Limb (tissue), 2 donors: ENCODE measurements at regions not wholly inside any gene's neighbourhood (a gene's known extent, or its start where the extent isn't known, plus 50 kb on each side); places are given as distances from the start of the nearest gene placed in this dataset.

Source experiments
- DNase-seq, 2 donors: peaks; one replicate each; pipeline ENCODE4 v3.0.0-alpha.2; 2016; ENCODE audit errors: extremely low spot score in 2 of 2

DNA sequence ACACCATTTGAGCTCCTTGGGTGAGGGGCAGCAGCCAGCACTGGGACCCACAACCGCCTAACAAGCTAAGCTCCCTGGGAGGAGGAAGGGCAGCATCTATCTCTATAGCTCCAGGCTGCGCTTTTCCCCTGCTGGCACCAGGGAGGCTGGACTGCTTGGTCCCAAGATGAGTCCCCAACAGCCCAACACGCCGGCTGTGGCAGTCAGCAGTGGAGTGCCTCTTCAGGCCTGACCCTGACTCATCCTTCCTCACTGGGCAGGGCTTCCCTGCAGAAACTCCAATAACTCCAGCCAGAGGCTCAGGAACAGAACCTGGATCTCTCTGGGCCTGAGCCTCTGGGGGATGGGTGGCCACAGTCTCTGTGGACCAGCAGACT lies 113.7 kb upstream of the ADAMTS16 start:
- DNase-seq: no peak

DNA sequence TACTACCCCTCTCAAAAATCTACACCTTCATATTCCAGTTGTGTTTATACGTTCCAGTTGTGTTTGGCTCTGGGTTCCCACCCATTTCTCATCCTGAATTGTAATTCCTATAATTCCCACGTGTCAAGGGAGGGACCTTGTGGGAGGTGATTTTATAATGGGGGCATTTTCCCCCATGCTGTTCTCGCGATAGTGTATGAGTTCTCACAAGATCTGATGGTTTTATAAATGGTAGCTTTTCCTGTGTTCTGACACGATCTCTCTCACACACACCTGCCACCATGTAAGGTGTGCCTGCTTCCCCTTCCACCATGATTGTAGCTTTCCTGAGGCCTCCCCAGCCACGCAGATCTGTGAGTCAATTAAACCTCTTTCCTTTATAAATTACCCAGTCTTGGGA lies 108.5 kb upstream of the ADAMTS16 start:
- DNase-seq: no peak

DNA sequence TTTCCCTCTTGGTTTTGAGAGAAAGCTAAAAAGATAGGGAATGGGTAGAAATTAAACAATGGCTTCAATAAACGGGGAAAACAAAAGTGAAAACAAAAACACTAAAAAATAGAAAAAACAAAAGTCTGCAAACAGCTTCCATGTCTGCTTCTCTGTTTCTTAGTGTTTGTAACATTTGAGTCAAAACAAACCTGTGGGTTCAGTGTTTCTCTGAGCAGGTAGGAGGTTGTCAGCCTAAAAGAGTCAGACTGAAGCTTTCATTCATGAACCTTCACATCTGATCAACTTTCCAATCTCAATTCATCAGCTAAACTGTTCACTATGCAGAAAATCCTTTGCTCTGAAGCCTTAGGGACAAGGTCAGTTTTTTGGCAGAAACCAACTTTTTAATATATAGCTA lies 102.5 kb upstream of the ADAMTS16 start:
- no peak for DNase-seq

DNA sequence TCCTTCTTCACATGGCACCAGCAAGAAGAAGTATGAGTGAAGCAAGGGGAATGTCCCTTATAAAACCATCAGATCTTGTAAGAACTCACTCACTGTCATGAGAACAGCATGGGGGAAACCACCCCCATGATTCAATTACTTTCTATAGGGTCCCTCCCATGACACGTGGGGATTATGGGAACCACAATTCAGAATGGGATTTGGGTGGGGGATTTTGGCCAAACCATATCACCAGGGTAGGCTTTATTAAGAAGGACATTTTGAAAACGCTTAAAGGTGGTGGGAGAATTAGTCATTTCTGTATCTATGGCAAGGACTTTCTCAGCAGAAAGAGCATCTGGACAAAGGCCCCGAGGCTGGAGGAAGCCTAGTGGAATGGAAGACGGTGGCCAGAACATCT lies 100.2 kb upstream of the ADAMTS16 start:
- DNase-seq: no peak

DNA sequence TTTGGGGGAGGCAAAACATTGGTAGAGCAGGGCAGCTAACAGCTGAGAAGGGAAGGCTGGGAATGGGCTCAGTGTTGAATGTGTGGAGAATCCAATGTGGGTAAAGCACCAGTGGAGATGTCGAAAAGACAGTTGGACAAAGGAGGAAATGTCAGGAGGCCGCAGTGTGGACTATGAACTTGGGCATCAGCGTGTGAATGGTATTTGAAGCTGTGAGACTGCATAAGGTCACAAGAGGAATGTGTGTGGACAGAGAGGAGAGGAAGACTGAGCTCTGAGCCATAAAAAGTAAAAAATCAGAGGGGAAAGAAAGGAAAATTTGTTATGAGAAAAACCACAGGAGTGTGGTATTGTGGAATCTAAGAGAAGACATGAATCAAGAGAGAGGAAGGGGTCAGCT lies 99.4 kb upstream of the ADAMTS16 start:
- no peak for DNase-seq

DNA sequence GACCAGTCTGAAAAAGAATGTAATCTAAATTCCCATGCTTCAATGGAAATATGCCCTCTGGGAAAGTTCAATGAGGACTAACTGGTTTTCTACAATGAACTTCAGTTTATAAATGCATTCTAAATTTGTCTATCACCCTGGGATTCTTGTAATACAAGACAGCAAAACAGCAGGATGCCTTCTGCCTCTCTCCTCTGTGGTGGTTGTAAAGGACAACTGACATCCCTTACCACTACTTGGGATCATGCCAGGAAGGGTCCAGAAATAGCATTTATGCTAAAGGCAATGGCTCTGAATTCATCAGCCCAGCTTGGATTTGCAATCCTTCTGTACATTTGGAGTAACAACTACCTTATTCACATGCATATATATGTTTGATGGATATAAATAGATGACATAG lies 97.3 kb upstream of the ADAMTS16 start:
- peak in 1 of 2 donors; percentile 16 for DNase-seq

DNA sequence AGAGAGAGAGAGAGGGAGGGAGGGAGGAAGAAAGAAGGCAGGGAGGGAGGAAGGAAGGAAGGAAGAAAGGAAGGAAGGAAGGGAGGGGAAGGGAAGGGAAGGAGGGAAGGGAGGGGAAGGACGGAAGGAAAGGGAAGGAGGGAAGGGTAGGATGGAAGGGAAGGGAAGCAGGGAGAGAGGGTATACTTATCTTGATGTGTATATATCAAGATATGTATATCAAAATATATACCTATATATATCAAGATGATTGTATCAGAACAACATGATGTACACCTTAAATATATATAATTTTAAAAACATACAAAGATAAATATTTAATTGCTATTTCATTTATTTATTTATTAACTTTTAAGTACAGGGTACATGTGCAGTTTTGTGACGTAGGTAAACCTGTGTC lies 96.8 kb upstream of the ADAMTS16 start:
- no peak for DNase-seq

DNA sequence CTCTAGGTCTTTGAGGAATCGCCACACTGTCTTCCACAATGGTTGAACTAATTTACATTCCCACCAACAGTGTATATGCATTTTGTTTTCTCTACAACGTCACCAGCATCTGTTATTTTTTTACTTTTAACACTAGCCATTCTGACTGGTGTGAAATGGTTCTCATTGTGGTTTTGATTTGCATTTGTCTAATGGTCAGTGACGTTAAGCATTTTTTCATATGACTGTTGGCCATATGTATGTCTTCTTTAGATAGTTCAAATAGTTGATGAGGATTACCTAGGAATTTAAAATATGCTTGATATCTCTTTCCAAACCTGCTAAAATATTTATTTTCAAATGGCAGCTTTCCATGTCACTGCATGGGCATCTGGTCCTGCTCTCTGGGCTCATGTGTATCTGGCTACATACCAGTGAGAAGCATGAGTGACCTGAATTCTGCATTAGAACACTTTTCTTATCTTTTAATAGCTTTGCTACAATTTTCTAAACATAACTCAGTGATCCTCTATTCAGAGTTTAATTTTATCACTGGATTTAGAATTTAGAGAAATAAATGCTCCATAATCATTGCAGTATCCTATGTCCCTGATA lies 95.8 kb upstream of the ADAMTS16 start:
- DNase-seq: no peak

DNA sequence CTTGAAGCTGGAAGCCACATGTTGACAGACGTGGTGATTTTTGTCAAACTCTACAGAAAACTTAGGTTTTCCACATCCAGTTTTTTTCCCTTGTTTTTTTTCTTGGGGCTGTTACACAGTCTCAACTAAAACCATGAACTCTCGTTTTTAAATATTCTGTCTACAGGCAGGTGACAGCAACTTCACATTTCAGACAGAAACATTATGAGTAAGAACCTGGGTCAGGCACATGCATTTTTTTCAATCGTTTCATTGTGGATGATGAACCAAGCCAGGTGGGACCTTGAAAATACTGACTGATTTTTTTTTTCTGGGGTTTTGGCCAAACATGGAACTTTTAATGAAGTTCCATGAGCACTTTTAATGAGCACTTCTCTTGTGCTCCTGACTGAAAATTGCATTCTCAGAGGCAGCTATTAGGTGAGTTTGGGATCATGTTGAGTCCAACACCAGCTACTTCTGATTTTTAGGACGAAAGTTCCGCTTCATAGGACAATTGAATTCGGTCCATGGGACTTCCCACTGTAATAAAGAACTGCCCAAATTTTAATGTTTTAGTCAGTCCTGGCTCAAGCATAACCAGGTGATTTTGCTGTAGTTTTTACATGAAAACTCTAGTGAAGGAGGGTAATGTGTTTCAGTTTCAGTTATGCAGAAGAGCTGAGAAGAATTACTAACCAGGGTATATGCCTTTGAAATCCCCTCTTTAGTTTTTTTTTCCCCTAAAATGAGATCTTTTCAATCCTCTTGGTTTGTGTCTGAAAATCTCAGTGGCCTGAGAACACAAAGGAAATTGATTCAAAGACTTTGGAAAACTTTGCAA lies 93.2 kb upstream of the ADAMTS16 start:
- DNase-seq: no peak

DNA sequence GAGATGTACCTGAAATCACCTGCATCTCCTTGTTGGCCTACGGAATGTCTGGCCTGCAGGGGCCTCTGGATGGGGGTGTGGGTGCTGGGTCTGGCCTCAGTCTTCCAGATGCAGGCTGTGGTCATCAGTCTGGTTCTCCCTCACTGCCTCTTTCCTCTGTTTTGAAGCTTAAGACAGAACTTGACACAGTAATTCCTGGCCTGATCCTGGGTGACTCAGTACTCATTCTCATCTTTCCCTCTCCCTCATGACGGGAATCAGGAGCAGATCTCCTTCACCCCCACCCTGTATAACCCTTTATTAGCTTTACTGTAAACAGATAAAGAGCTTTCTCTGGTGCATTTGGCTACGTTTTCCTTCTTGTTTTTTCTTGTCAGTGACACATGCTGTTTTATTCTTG lies 89.3 kb upstream of the ADAMTS16 start:
- DNase-seq: no peak

DNA sequence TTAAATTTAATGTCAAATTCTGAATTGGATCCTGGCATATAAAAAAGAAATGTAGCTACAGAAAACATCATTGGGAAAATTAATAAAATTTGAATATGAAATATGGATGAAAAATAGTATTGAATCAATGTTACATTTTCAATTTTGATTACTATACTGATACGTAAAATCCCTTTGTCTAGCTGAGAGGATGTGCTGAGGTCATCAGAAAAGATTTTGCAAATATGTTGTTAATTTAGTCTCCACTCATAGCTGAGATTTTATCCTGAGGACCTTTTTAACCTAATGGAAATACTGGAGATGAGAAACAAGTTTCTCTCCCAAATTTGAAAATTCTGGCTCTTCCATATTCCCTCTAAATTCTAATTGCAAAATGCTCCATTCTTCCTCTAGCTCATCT lies 84.4 kb upstream of the ADAMTS16 start:
- DNase-seq: no peak

DNA sequence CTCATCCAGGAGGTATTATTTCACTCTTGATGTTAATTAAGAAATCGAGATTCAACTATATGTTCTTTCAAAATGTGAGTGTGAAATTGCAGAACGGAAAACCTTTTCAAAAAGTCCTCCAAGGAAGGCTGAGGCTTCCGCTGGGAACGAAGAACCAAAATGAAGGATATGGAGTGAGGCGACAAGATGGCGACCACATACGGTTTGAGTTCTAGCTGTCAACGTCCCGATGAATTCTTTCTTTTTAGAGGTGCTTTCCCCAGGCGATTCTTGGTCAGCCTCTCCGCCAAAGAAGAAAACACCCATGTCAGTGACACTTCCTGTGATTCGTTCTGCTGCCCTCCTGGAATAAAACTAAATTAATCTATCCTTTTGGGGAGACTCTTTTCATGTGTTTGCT lies 78.3 kb upstream of the ADAMTS16 start:
- no peak for DNase-seq

DNA sequence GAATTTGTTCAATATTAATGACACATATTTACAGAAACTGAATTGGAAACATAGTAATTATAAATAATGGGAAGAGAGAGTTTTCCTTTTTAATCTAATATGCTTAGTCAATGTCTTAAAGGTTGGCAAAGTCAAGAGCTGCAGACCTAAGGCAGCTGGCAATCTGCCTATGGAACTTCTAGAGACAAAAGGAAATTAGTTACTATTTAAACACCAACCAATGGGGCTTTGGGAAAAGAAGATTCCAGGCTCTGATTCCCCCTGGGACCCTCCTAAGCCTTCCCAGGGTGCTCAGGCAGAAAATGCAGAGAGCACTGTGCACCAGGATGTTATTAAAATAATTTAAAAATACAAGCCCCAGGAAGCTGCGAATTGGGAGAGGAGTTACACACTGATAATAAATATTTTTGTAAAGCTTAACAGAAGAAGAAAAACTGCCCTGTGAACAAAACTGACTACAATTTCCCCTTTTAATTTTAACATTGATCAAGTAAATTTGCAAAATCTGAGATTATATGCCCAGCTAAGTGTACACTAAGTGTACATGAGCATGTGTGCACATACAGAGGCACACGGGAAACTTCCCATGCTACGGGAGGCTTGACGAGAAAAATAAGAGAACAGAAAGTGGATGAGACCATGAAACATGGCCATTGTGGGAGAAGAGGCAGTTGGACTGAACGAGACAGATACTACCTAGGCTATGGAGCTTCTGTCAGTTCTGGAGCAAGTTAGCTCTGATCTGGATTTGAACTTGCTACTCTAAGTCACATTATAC lies 77.4 kb upstream of the ADAMTS16 start:
- DNase-seq: no peak

DNA sequence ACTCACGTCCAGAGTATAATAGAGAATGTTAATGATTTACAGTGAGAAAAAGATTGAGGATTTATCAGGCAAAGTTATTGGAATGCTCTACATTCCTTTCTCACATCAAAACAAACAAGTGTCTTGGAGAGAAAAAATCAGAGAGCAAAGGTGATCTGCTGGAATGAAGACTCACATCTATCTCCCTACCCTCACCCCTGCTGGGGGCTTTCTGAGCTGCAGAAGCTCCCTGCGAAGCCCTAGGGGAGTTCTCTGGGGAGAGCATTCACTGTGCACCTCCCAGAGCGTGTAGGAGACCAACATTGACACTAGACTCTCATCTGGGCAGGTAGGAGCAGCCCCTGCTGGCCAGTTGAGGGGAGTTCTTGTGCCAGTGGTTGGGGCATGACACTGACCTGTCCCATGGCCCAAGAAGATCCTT lies 76.6 kb upstream of the ADAMTS16 start:
- DNase-seq: no peak

DNA sequence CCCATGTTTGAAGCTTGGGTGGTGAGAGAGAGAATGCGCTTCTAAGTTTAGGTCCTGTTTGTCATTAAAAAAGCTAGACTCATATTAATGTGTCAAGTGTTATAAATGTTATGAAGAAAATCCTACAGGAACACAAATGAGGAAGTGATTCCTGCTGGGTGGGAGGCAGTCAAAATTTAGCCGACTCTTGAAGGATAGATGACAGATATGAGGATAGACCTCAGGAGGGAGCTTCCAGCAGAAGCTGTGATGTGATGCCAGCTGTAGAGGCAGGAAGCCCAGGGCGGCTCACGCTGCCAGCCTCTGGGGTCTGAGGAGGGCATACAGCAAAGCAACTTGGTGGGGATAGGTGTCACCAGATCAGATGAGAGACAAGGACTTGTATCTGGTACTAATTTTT lies 74.7 kb upstream of the ADAMTS16 start:
- DNase-seq: no peak

DNA sequence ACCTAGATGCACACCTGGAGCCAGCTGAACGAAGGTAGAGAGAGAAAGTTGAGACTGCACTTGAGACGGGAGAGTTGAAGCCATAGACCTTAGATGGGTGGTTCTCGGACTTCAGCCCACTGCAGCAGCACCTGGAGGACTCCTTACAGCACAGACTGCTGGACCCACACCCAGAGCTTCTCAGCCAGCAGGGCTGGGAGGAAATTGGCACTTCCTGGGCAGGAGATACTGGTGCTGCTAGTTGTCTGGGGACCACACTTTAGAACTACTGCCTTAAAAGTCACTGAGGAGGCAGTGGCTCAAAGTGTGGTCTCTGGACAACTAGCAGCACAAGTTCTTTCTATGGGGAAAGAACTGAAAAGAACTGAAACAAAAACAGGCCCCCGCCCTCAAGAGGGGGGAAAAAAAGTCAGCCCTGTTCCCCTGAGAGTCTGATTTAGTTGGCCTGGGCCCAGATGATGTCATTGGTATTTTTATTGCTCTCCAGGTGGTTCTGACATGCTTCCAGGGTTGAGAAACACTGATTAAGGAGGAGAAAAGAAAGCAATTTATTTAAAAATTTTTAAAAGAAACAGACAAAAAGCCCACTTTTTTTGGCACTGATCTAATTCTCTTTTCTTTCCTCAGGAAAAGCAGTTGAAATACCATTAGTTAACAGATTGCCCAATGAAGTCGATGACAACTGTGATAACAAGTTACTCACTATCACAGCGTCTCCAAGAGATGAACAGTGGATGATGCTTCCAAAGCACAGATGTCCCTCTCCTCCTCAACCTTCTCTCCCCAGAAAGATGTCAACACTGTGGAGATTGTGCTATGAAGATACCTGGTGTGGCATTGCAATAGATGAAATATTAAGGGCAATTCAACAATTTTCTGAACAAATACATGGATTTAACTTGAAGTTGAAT lies 73.6 kb upstream of the ADAMTS16 start:
- DNase-seq: peak in 1 of 2 donors; percentile 35

DNA sequence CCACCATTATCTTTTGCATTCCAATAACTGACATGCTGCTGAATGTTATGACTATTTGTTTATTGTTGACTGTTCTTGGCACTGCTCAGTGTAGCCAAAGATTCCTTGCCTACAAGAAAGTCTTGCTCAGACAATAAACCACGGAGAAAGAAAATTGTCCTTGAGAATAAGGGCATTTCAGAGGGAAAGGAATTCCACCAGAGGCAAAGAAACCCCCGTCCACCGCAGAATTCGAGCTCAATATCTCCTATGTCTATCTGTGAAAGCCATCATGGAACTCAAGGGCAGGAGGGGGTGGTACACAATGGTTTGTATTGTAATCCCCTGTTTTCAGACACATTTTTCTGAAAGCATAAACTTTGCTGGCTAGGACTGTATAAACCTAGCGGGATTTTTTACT lies 70.3 kb upstream of the ADAMTS16 start:
- DNase-seq: no peak

DNA sequence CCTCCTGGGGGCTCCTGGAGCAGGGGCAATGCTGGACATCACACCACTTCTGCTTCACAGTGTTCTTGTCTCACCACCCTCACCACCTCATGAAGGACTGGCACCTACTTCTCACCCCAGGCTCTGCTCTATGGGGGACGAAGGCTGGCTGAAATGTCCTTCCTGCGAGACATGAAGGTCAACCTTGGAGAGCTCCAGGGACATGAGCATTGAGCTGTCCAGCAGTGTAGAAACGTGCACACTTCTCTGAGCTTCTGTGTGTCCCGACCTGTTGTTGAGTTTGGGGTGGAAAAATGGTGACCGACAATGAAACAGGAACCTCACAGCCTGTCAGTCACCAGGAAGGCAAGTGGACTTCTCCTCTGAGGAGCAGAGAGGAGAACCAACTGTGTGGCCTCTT lies 68.6 kb upstream of the ADAMTS16 start:
- DNase-seq: no peak

DNA sequence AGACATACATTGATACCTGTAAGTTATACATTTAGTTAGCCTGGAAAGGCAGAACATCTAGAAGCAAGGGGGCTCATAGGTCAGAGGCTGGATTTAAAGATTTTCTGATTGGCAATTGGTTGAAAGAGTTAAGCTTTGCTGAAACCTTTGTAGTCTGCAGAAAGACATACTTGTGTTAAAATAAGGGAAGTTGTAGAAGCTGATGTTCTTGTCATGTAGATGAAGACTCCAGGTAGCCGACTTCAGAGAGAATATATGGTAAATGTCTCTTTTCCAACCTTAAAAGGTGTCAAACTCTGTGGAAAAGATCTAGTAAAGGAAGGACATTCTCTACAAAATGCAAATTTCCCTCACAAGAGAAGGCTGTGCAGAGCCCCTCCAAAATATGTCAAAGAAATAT lies 62.9 kb upstream of the ADAMTS16 start:
- no peak for DNase-seq

DNA sequence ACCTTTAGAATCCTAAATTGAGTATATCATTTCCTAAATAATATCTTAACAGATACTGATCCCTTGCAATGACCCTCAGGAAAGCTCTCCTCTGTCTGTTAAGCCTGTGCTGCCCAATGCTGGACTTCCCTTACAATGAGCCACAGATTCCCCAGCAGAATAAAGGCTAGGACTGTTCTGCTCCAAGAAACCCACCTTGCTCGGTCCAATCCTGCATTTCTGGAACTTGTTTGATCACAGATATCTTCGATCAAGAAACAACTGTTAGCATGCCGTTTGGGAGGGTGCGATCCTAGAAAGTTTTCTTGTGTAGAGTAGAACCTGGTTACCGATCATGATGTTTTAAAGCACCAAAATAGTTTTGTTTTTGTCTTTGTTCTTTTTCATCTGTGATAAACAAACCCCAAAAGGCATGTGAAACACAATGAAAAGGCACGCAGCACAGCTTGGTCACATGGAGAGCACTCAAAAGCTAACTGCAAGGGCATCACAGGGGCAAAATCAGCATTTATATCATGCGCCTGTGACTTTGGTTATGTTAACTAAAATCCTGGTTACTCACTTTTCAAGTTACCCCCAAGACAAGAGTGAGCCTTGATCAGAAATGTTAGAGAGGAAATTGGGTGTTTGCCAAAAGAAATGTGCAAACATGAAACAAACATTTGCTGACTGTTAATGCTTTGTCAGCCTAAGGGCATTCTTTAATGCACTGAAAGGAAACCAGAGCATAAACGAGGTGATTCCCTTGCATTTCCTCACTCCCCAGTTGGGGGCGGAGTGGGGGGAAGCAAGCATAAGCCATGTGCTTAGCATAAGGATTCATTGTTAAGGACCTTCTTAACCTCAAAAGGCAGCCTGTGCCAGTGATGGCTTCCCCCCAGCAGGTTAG lies 61.9 kb upstream of the ADAMTS16 start:
- no peak for DNase-seq

DNA sequence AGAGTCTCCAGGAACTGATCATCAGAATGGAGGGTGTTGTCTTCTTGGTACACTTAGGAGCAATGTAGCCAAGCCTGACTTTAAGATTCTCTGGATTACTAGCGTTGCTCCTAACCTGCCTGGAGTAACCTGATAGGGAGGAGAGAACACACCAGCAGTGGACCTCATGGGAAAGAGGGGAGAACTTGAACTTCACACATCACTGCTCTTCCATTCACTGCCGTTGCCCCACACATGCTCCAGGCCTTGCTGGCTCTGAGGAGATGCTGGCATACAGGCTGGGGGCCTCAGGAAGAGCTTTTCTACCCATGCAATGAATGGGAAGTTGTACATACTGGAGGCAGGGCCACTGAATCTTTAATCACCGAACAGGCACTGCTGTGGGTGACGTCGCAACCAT lies 60.3 kb upstream of the ADAMTS16 start:
- DNase-seq: no peak
